ENCODE measurements at regions not wholly inside any gene's neighbourhood (a gene's known extent, or its start where the extent isn't known, plus 50 kb on each side); places are given as distances from the start of the nearest gene placed in this dataset.

DNA sequence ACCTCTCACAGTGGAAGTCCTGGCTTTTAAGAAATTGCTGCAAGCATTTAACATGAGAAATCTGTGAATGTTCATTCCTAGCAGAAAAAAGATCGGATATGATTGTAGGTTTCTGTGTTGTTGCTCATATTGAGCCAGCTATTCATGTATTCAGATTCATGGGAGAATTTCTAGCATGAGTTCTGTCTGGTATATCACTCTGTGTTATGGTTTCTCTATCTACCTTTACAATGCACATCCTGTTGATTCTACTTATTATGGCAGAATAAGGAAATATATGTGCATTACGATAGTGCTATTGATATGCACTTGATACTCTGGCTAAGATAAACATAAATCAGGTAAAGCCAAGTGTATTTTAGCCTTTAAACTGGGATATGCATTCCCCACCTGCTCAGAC lies 138.2 kb downstream of the KCNRG start:
- H3K27ac Mint-ChIP-seq = peak overlapping the region; percentile 83
- no peaks in the 10 kb centered on the region for H3K9me3 Mint-ChIP-seq (ENCODE audit: insufficient read depth)
- peak overlapping the region in 3 of 5 experiments; percentile 28 to 45 (median 32) for H3K4me3 ChIP-seq (ENCODE audit: control extremely low read depth in 1 of 5, extremely low read depth in 1 of 5, insufficient read depth in 1 of 5, low read depth in 2 of 5, low read length in 4 of 5)
- H3K9me3 ChIP-seq (ENCODE audit: control extremely low read depth in 1 of 3, control insufficient read depth in 2 of 3, insufficient read depth in 1 of 3, low read length in 2 of 3) = no peaks in the 10 kb centered on the region
- no peaks in the 10 kb centered on the region for H3K27me3 Mint-ChIP-seq
- intact Hi-C loops (cut with micrococcal nuclease) = no loop called here
- H3K4me1 Mint-ChIP-seq = peaks cover 25% of the 10 kb centered on the region
- ATAC-seq (ENCODE audit: low read depth) (no peak), DNase-seq (no peak)
- no peaks in the 10 kb centered on the region for H3K27me3 ChIP-seq (replicated peaks in 1 of 4; ENCODE audit: control extremely low read depth in 1 of 4, control insufficient read depth in 3 of 4, insufficient read depth in 4 of 4, low read length in 3 of 4)
- no peaks in the 10 kb centered on the region for H4K20me1 ChIP-seq (ENCODE audit: control insufficient read depth, insufficient read depth, low read length, poor library complexity, severe bottlenecking)
- H3K36me3 ChIP-seq (replicated peaks in 1 of 2; ENCODE audit: control extremely low read depth in 1 of 2, control insufficient read depth in 1 of 2, extremely low read depth in 1 of 2, insufficient read depth in 2 of 2, low read length in 1 of 2) = no peaks in the 10 kb centered on the region
- no peak for TF ChIP-seq CTCF (IDR thresholded peaks at IDR 0.05)
- no peak for TF ChIP-seq EZH2 (IDR thresholded peaks at IDR 0.05; ENCODE audit: borderline replicate concordance, insufficient read depth, low read depth, low read length, poor library complexity, severe bottlenecking)
- H3K27ac ChIP-seq (ENCODE audit: low read length in 2 of 2) = peak overlapping the region; percentile 32 to 43
- peaks cover 13 to 21% of the 10 kb centered on the region in 2 donors for H3K4me1 ChIP-seq (ENCODE audit: control insufficient read depth in 2 of 2, insufficient read depth in 2 of 2, low read length in 2 of 2)
- peak overlapping the region; percentile 70 for H2AFZ ChIP-seq (ENCODE audit: insufficient read depth, low read depth, low read length, poor library complexity, severe bottlenecking)
- CTCF ChIA-PET = interaction anchor here (0.9 to 1.3 kb wide), 3 partner anchors 17 to 648 kb away, joined by 3 to 4 read pairs (median 3); no protein-coding TSS in a partner anchor
- no CpG with 5 or more reads among the region's 2 CpGs for WGBS (ENCODE audit: insufficient coverage)
- peak overlapping the region; percentile 82 for H3K4me3 Mint-ChIP-seq
- H3K9ac ChIP-seq (ENCODE audit: low read length) = peak overlapping the region; percentile 42
- POLR2A ChIA-PET = interaction anchor here (0.6 to 1.7 kb wide), 3 partner anchors 9 to 157 kb away, joined by 3 to 8 read pairs (median 4); no protein-coding TSS in a partner anchor
- H3K79me2 ChIP-seq (ENCODE audit: control insufficient read depth, insufficient read depth, low read length) = no peaks in the 10 kb centered on the region
- H3K4me2 ChIP-seq (replicated peaks; ENCODE audit: low read depth, low read length, poor library complexity, severe bottlenecking) = peak overlapping the region; percentile 62

- WGBS (ENCODE audit: insufficient coverage) = 100% methylated on average over 2 of the region's 5 CpGs
- no peak overlapping the region for H3K4me3 Mint-ChIP-seq
- H3K9me3 Mint-ChIP-seq (ENCODE audit: insufficient read depth) = no peaks in the 10 kb centered on the region
- Histone ChIP-seq H3K4me1 (ENCODE audit: control insufficient read depth in 2 of 2, insufficient read depth in 2 of 2, low read length in 2 of 2) (peaks cover 18 to 26% of the 10 kb centered on the region in 2 donors), H3K27ac (ENCODE audit: low read length in 2 of 2) (no peak overlapping the region), H3K27me3 (replicated peaks in 1 of 4; ENCODE audit: control extremely low read depth in 1 of 4, control insufficient read depth in 3 of 4, insufficient read depth in 4 of 4, low read length in 3 of 4) (no peaks in the 10 kb centered on the region), H3K79me2 (ENCODE audit: control insufficient read depth, insufficient read depth, low read length) (no peaks in the 10 kb centered on the region), H3K4me3 (ENCODE audit: control extremely low read depth in 1 of 5, extremely low read depth in 1 of 5, insufficient read depth in 1 of 5, low read depth in 2 of 5, low read length in 4 of 5) (no peak overlapping the region), H3K9ac (ENCODE audit: low read length) (no peak overlapping the region), H4K20me1 (ENCODE audit: control insufficient read depth, insufficient read depth, low read length, poor library complexity, severe bottlenecking) (no peaks in the 10 kb centered on the region), H3K9me3 (ENCODE audit: control extremely low read depth in 1 of 3, control insufficient read depth in 2 of 3, insufficient read depth in 1 of 3, low read length in 2 of 3) (no peaks in the 10 kb centered on the region), H3K36me3 (replicated peaks in 1 of 2; ENCODE audit: control extremely low read depth in 1 of 2, control insufficient read depth in 1 of 2, extremely low read depth in 1 of 2, insufficient read depth in 2 of 2, low read length in 1 of 2) (no peaks in the 10 kb centered on the region), H2AFZ (ENCODE audit: insufficient read depth, low read depth, low read length, poor library complexity, severe bottlenecking) (no peak overlapping the region), H3K4me2 (replicated peaks; ENCODE audit: low read depth, low read length, poor library complexity, severe bottlenecking) (no peak overlapping the region)
- no peaks in the 10 kb centered on the region for H3K27me3 Mint-ChIP-seq
- ChIA-PET CTCF (interaction anchor here (0.9 kb wide), 1 partner anchor 647 kb away, joined by 4 read pairs; no protein-coding TSS in a partner anchor), POLR2A (interaction anchor here (1.7 kb wide), 1 partner anchor 28 kb away, joined by 8 read pairs; no protein-coding TSS in a partner anchor)
- H3K27ac Mint-ChIP-seq = no peak overlapping the region
- DNase-seq = no peak
- H3K4me1 Mint-ChIP-seq = peaks cover 30% of the 10 kb centered on the region
- no peak for TF ChIP-seq CTCF (IDR thresholded peaks at IDR 0.05)
- no peak for TF ChIP-seq EZH2 (IDR thresholded peaks at IDR 0.05; ENCODE audit: borderline replicate concordance, insufficient read depth, low read depth, low read length, poor library complexity, severe bottlenecking)
- intact Hi-C loops (cut with micrococcal nuclease) = no loop called here
- ATAC-seq (ENCODE audit: low read depth) = no peak
These were observed 138.6 kb downstream of the KCNRG start for GRCh38 chr13:50153876-50154275.
